GM12878 (cell line): ENCODE measurements at regions not wholly inside any gene's neighbourhood (a gene's known extent, or its start where the extent isn't known, plus 50 kb on each side); places are given as distances from the start of the nearest gene placed in this dataset.

ENCODE experiments used
- ATAC-seq: fragments of 200-7000 bp; cut with Tn5 transposase; 3 replicates; pipeline ENCODE4 v1.9.1; 2020; ENCODE audit warnings: mild to moderate bottlenecking, moderate library complexity
- BruUV-seq: library from RNA; stranded (reverse); fragments of 400-500 nt; replicated peaks from 2 replicates; lab custom pipeline; 2021; lab: Mats Ljungman, UMichigan
- CTCF ChIA-PET: fragments of 300-600 bp; sonication (Branson Sonifier 250); formaldehyde crosslinking; extraction: SDS; loops from one replicate; lab custom pipeline; 2021; ENCODE audit warnings: inconsistent platforms; lab: Yijun Ruan, JAX
- POLR2A ChIA-PET: fragments of 350-600 bp; formaldehyde crosslinking; extraction: SDS; loops from one replicate; lab custom pipeline; 2021; ENCODE audit warnings: inconsistent platforms; lab: Charles Lee
- RAD21 ChIA-PET: fragments of 300-600 bp; sonication (Branson Sonifier 250); formaldehyde crosslinking; loops from one replicate; lab custom pipeline; 2023; ENCODE audit warnings: antibody characterized with exemption; ENCODE audit not compliant: unreplicated experiment; lab: Charles Lee
- SMC1A ChIA-PET: fragments of 300-600 bp; sonication (Branson Sonifier 250); formaldehyde crosslinking; loops from one replicate; lab custom pipeline; 2023; ENCODE audit not compliant: unreplicated experiment, uncharacterized antibody; lab: Charles Lee
- DNase-seq: peaks from one replicate; pipeline ENCODE4 v3.0.0-alpha.2; 2011; ENCODE audit warnings: low read depth, low spot score
- FAIRE-seq: peaks from 3 replicates; lab custom pipeline; 2011; peaks lifted over from hg19 to GRCh38; lab: Jason Lieb, UNC
- H2AFZ ChIP-seq: 2 replicates; pipeline ENCODE4 v1.6.0; 2011; ENCODE audit warnings: low read depth, low read length, control low read depth; ENCODE audit not compliant: control insufficient read depth
- H3K27ac ChIP-seq: 2 replicates; pipeline ENCODE4 v1.5.1; 2011; ENCODE audit warnings: control low read depth; ENCODE audit not compliant: control insufficient read depth, insufficient read depth
- H3K27me3 ChIP-seq, 2 experiments: replicated peaks in 1 of 2; 2 replicates each; pipeline versions ENCODE4 v1.6.0 to v1.6.1; 2011; ENCODE audit warnings: low read length in 1 of 2; ENCODE audit not compliant: control insufficient read depth in 2 of 2, insufficient read depth in 2 of 2
- H3K36me3 ChIP-seq, 2 experiments: 2 replicates each; pipeline ENCODE4 v1.5.1; 2011; ENCODE audit warnings: low read length in 1 of 2; ENCODE audit not compliant: control insufficient read depth in 2 of 2, insufficient read depth in 2 of 2
- H3K4me1 ChIP-seq: 2 replicates; pipeline ENCODE4 v1.6.1; 2011; ENCODE audit warnings: mild to moderate bottlenecking, low read length, moderate library complexity, mixed read lengths; ENCODE audit not compliant: control insufficient read depth, insufficient read depth
- H3K4me2 ChIP-seq: 2 replicates; pipeline ENCODE4 v1.6.0; 2011; ENCODE audit warnings: control low read depth; ENCODE audit not compliant: control insufficient read depth, insufficient read depth
- H3K4me3 ChIP-seq: fragments of 200-600 bp; sonication (generic); 2 replicates; pipeline ENCODE4 v1.5.1; 2016
- H3K79me2 ChIP-seq: 2 replicates; pipeline ENCODE4 v1.6.0; 2011; ENCODE audit warnings: low read length; ENCODE audit not compliant: control insufficient read depth, insufficient read depth
- H3K9ac ChIP-seq: 2 replicates; pipeline ENCODE4 v1.8.0; 2011; ENCODE audit warnings: low read length, control low read depth, mixed read lengths; ENCODE audit not compliant: control insufficient read depth, insufficient read depth
- H3K9me3 ChIP-seq: replicated peaks from 3 replicates; pipeline ENCODE4 v1.5.1; 2011; ENCODE audit warnings: mild to moderate bottlenecking, low read length; ENCODE audit not compliant: control insufficient read depth, insufficient read depth
- H4K20me1 ChIP-seq: 2 replicates; pipeline ENCODE4 v1.6.0; 2011; ENCODE audit not compliant: control insufficient read depth, insufficient read depth
- MTA2 ChIP-seq: fragments of 450-650 bp; IDR thresholded peaks from 2 replicates; pipeline ENCODE4 v1.6.1; 2016; ENCODE audit warnings: low read depth, mild to moderate bottlenecking, moderate library complexity
- PAX8 ChIP-seq: fragments of 450-650 bp; IDR thresholded peaks from 2 replicates; pipeline ENCODE4 v1.6.1; 2017; ENCODE audit warnings: mild to moderate bottlenecking, moderate library complexity
- PKNOX1 ChIP-seq: fragments of 450-650 bp; IDR thresholded peaks from 2 replicates; pipeline ENCODE4 v1.6.1; 2016; ENCODE audit warnings: mild to moderate bottlenecking
- YBX1 ChIP-seq: fragments of 450-650 bp; IDR thresholded peaks from 2 replicates; pipeline ENCODE4 v1.6.1; 2016; ENCODE audit warnings: antibody characterized with exemption
- WGBS: methylation state at CpG from one replicate; pipeline ENCODE4 v1.1.6; 2016; ENCODE audit warnings: low lambda C conversion rate; ENCODE audit not compliant: insufficient replicate concordance, insufficient coverage; ENCODE audit errors: missing lambda C conversion rate; 5-methylcytosine and 5-hydroxymethylcytosine counted together
- in situ Hi-C: fragments of 300-500 bp; cut with MboI; formaldehyde crosslinking; loops from 9 replicates; pipeline ENCODE4 v1.14.3; 2018; ENCODE audit warnings: mixed read lengths
- intact Hi-C: fragments of 100-400 bp; cut with micrococcal nuclease; formaldehyde crosslinking; loops from one replicate; pipeline ENCODE4 v1.14.2; 2022; ENCODE audit not compliant: unreplicated experiment
- TF ChIP-seq, protein P1 (sequence below): fragments of 150-350 bp; IDR thresholded peaks from 2 replicates; pipeline ENCODE4 v1.6.1; 2016; ENCODE audit warnings: low read depth, low read length

- DNase-seq (no peak), FAIRE-seq (no peak), ATAC-seq (no peak)
- TF ChIP-seq, protein P1, sequence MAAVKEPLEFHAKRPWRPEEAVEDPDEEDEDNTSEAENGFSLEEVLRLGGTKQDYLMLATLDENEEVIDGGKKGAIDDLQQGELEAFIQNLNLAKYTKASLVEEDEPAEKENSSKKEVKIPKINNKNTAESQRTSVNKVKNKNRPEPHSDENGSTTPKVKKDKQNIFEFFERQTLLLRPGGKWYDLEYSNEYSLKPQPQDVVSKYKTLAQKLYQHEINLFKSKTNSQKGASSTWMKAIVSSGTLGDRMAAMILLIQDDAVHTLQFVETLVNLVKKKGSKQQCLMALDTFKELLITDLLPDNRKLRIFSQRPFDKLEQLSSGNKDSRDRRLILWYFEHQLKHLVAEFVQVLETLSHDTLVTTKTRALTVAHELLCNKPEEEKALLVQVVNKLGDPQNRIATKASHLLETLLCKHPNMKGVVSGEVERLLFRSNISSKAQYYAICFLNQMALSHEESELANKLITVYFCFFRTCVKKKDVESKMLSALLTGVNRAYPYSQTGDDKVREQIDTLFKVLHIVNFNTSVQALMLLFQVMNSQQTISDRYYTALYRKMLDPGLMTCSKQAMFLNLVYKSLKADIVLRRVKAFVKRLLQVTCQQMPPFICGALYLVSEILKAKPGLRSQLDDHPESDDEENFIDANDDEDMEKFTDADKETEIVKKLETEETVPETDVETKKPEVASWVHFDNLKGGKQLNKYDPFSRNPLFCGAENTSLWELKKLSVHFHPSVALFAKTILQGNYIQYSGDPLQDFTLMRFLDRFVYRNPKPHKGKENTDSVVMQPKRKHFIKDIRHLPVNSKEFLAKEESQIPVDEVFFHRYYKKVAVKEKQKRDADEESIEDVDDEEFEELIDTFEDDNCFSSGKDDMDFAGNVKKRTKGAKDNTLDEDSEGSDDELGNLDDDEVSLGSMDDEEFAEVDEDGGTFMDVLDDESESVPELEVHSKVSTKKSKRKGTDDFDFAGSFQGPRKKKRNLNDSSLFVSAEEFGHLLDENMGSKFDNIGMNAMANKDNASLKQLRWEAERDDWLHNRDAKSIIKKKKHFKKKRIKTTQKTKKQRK = no peak
- TF ChIP-seq YBX1 = no peak
- no peak for TF ChIP-seq MTA2
- no peak for TF ChIP-seq PAX8
- TF ChIP-seq PKNOX1 = no peak
- ChIA-PET CTCF (no interaction called here), RAD21 (no interaction called here), POLR2A (no interaction called here), SMC1A (no interaction called here)
- Histone ChIP-seq H2AFZ (no peak overlapping the region), H3K79me2 (no peaks in the 10 kb centered on the region), H3K9ac (no peak overlapping the region), H3K9me3 (no peaks in the 10 kb centered on the region; the same call in 2 of the 3 replicates), H3K36me3 (no peaks in the 10 kb centered on the region), H3K4me3 (no peak overlapping the region), H3K27ac (no peak overlapping the region), H3K27me3 (no peaks in the 10 kb centered on the region), H4K20me1 (no peaks in the 10 kb centered on the region), H3K4me1 (no peaks in the 10 kb centered on the region), H3K4me2 (no peak overlapping the region)
- 0% methylated on average over 2 of the region's 2 CpGs for WGBS
- intact Hi-C loops = no loop called here
- BruUV-seq = no TSS peak
- in situ Hi-C loops = no loop called here
These were observed 1499.3 kb downstream of the TBC1D22A start for GRCh38 chr22:48261706-48262105.
